Motor neuron (in vitro differentiated cells): ENCODE measurements at regions not wholly inside any gene's neighbourhood (a gene's known extent, or its start where the extent isn't known, plus 50 kb on each side); places are given as distances from the start of the nearest gene placed in this dataset.

Experiments
- ATAC-seq, 8 experiments: fragments of 200-7000 bp; cut with Tn5 transposase; replicated peaks in 6 of 8; 2 replicates each; pipeline ENCODE4 v1.8.0; 2021; ENCODE audit warnings: mild to moderate bottlenecking in 8 of 8, moderate library complexity in 8 of 8
- H3K27ac ChIP-seq, 2 donors: fragments of 250-450 bp; sonication (Bioruptor Pico); 2 replicates each; pipeline ENCODE4 v1.9.0; 2021; ENCODE audit warnings: antibody characterized with exemption in 2 of 2, mild to moderate bottlenecking in 2 of 2, moderate library complexity in 1 of 2
- H3K4me1 ChIP-seq, 2 donors: fragments of 250-450 bp; sonication (Bioruptor Pico); replicated peaks in 1 of 2; 2 replicates each; pipeline ENCODE4 v1.6.1; 2021; ENCODE audit warnings: antibody characterized with exemption in 2 of 2, mild to moderate bottlenecking in 2 of 2, moderate library complexity in 1 of 2
- H3K4me3 ChIP-seq, 5 donors: fragments of 250-450 bp; sonication (Bioruptor Pico); 2 replicates each; pipeline ENCODE4 v1.9.0; 2021; ENCODE audit warnings: antibody characterized with exemption in 5 of 5, mild to moderate bottlenecking in 5 of 5, moderate library complexity in 4 of 5
- WGBS, 10 experiments: fragments of 450-650 bp; shearing (Covaris generic); methylation state at CpG; one replicate each; pipeline ENCODE4 v1.0.0; 2022; 5-methylcytosine and 5-hydroxymethylcytosine counted together
- in situ Hi-C, 9 experiments: fragments of 400-800 bp; cut with MboI; loops; one replicate each; pipeline ENCODE4 v1.15.0; 2021; ENCODE audit warnings: low sequenced_read_pairs in 9 of 9, low pct_unique_long_range_greater_than_20kb in 2 of 9; ENCODE audit not compliant: unreplicated experiment in 9 of 9

DNA sequence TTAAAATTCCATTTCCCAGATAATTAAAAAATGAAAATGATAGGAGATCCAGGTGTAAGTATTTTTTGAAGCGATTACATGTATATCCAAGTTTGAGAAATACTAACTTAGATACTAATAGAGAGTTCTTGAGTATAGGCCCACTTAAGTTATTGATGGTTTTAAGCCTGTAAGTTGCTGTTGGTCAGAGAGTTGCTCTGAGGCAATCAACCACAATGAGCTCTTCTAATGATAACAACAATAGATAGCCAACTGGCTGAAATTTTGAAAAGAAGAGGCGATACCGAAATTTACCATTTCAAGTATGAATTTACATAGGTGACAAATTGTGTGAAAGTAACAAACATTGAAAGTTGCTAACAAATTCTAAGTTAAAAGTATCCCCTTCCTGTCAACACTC lies 209.5 kb downstream of the MANEA start:
- in situ Hi-C loops = no loop called here
- 24 to 100% (median 93%) methylated on average over 1 to 3 of the region's 3 CpGs; no CpG with 5 or more reads in 1 of the 10 experiments for WGBS, 10 experiments

DNA sequence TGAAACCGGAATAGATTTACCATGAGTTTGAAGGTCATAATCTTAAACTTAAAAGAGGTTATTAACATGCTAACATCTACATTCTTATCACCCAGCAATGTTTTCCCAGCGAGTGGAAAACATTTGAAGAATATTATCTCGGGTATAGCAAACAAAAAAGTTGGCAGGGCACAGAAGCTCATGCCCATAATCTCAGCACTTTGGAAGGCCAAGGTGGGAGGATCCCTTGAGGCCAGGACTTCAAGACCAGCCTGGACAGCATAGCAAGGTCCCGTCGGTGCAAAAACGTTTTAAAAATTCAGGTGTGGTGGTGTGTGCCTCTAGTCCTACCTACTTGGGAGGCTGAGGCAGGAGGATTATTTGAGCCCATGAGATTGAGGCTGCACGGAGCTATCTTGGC lies 213.5 kb downstream of the MANEA start:
- Histone ChIP-seq H3K27ac (no peak overlapping the region), H3K4me1 (peaks cover 0 to 3% of the 10 kb centered on the region in 2 donors), H3K4me3 (no peak overlapping the region)
- 0 to 88% (median 76%) methylated on average over 1 to 6 of the region's 7 CpGs; no CpG with 5 or more reads in 2 of the 10 experiments for WGBS, 10 experiments
- ATAC-seq = no peak
- in situ Hi-C loops = no loop called here

More for the DNA sequence above, 209.5 kb downstream of the MANEA start:
- Histone ChIP-seq H3K4me1 (no peaks in the 10 kb centered on the region), H3K27ac (no peak overlapping the region), H3K4me3 (no peak overlapping the region)
- no peak for ATAC-seq

GRCh38 chr6:95794749-95795148 lies 217.4 kb downstream of the MANEA start:
- H3K4me3 ChIP-seq = no peak overlapping the region
- no peak overlapping the region for H3K27ac ChIP-seq
- peaks cover 0 to 3% of the 10 kb centered on the region in 2 donors for H3K4me1 ChIP-seq
- in situ Hi-C loops = no loop called here
- no peak for ATAC-seq

GRCh38 chr6:95795927-95796326 lies 218.6 kb downstream of the MANEA start:
- in situ Hi-C loops = no loop called here
- H3K4me1 ChIP-seq = peaks cover 0 to 3% of the 10 kb centered on the region in 2 donors
- H3K27ac ChIP-seq = no peak overlapping the region
- ATAC-seq = no peak
- H3K4me3 ChIP-seq = no peak overlapping the region

- no peak overlapping the region for H3K4me3 ChIP-seq
- ATAC-seq = no peak
- H3K4me1 ChIP-seq = peaks cover 0 to 3% of the 10 kb centered on the region in 2 donors
- 8 to 100% (median 97%) methylated on average over 1 to 2 of the region's 2 CpGs; no CpG with 5 or more reads in 2 of the 10 experiments for WGBS, 10 experiments
- H3K27ac ChIP-seq = no peak overlapping the region
- in situ Hi-C loops = no loop called here
These were observed 218.7 kb upstream of the FUT9 start for GRCh38 chr6:95797054-95797453.

- Histone ChIP-seq H3K27ac (no peak overlapping the region), H3K4me3 (no peak overlapping the region), H3K4me1 (no peaks in the 10 kb centered on the region)
- in situ Hi-C loops = no loop called here
- ATAC-seq = no peak
These were observed 212.8 kb upstream of the FUT9 start for GRCh38 chr6:95802978-95803377.

GRCh38 chr6:95803889-95804288 lies 211.9 kb upstream of the FUT9 start:
- no peak overlapping the region for H3K27ac ChIP-seq
- no peak overlapping the region for H3K4me3 ChIP-seq
- ATAC-seq = no peak
- in situ Hi-C loops = no loop called here
- no peaks in the 10 kb centered on the region for H3K4me1 ChIP-seq

DNA sequence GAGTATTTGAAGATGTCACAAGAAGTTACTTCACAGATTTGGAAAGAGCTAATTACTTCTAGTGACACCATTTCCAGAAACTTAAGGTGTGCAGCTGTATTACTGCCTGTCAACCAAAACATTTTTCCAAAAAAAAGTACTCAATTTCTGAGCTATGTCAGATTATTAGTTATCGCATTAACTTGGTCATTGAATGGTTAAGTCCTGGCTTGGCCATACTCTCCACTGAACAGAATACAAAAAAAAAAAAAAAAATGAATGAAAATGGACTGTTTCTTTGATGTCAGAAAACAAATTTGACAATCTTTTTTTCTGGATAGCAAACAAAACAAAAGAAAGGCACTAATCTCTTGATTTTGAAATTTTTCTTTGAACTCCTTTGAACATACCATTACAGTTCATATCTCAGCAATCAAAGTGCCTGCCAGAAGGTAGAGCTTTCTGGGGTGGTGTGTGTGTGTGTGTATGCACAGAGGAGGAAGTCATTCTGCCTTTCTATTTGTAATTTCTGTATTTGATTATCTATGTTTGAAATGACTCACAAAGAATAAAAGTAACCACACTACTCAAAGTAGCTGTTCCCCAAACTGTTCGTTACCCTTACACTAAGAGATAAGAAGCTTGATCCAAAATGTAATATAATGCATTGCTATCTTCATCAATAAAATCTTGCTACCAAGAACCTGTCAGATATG lies 210.8 kb upstream of the FUT9 start:
- in situ Hi-C loops = no loop called here
- 0 to 100% (median 78%) methylated on average over 1 to 2 of the region's 2 CpGs for WGBS, 10 experiments
- H3K4me3 ChIP-seq = no peak overlapping the region
- no peaks in the 10 kb centered on the region for H3K4me1 ChIP-seq
- H3K27ac ChIP-seq = no peak overlapping the region
- no peak for ATAC-seq

DNA sequence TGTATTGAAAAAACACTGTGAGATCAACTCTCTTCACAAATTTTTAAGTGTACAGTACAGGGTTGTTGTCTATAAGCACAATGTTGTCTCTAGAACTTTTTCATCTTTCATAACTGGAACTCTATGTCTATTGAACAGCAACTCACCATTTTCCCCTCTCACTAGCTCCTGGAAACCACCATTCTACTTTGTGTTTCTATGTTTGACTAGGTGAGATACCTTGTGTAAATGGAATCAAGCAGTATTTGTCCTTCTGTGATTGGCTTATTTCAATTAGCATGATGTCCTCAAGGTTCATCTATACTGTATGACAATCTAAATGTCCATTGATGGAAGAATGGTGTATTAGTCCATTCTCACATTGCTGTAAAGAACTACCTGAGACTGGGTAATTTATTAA lies 210.1 kb upstream of the FUT9 start:
- Histone ChIP-seq H3K4me3 (no peak overlapping the region), H3K27ac (no peak overlapping the region), H3K4me1 (no peaks in the 10 kb centered on the region)
- in situ Hi-C loops = no loop called here
- ATAC-seq = no peak

GRCh38 chr6:95815389-95816056 lies 200.3 kb upstream of the FUT9 start:
- H3K4me1 ChIP-seq = no peaks in the 10 kb centered on the region
- in situ Hi-C loops = no loop called here
- WGBS, 10 experiments = 0 to 96% (median 82%) methylated on average over 2 to 3 of the region's 3 CpGs; no CpG with 5 or more reads in 1 of the 10 experiments
- H3K27ac ChIP-seq = no peak overlapping the region
- no peak for ATAC-seq
- H3K4me3 ChIP-seq = no peak overlapping the region

- no peak for ATAC-seq
- no peak overlapping the region for H3K27ac ChIP-seq
- no peak overlapping the region for H3K4me3 ChIP-seq
- no peaks in the 10 kb centered on the region for H3K4me1 ChIP-seq
- in situ Hi-C loops = no loop called here
- 0 to 100% (median 82%) methylated on average over 1 to 4 of the region's 4 CpGs; no CpG with 5 or more reads in 2 of the 10 experiments for WGBS, 10 experiments
These were observed 196.3 kb upstream of the FUT9 start for GRCh38 chr6:95819461-95819860.

GRCh38 chr6:95819939-95820338 lies 195.8 kb upstream of the FUT9 start:
- ATAC-seq = no peak
- in situ Hi-C loops = no loop called here
- Histone ChIP-seq H3K4me1 (no peaks in the 10 kb centered on the region), H3K27ac (no peak overlapping the region), H3K4me3 (no peak overlapping the region)
- 88 to 100% (median 95%) methylated on average over 1 to 2 of the region's 2 CpGs; no CpG with 5 or more reads in 6 of the 10 experiments for WGBS, 10 experiments

- H3K27ac ChIP-seq = peak overlapping the region in 1 of 2 donors; percentile 70
- H3K4me3 ChIP-seq = no peak overlapping the region
- peaks cover 2 to 13% of the 10 kb centered on the region in 2 donors for H3K4me1 ChIP-seq
- 0 to 90% (median 49%) methylated on average over 1 to 3 of the region's 3 CpGs; no CpG with 5 or more reads in 1 of the 10 experiments for WGBS, 10 experiments
- peak in 4 of 8 experiments; percentile 35 to 92 (median 54) for ATAC-seq
- in situ Hi-C loops = no loop called here
These were observed 184.8 kb upstream of the FUT9 start for GRCh38 chr6:95830859-95831557.

DNA sequence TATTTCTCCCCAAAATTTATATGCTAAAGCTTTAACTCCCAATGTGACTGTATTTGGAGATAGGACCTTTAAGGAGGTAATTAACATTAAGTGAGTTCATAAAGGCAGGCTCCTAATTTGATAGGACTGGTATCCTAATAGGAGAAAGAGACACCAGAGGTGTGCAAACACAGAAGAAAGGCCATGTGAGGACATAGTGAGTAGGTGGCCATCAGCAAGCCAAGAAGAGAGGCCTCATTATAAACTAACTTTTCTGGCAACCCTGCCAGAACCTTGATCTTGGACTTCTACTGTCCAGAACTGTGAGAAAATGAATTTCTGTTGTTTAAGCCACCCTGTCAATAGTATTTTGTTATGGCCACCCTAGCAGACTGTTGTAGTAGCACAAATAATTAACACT lies 177.9 kb upstream of the FUT9 start:
- H3K4me3 ChIP-seq = no peak overlapping the region
- in situ Hi-C loops = no loop called here
- no peak overlapping the region for H3K27ac ChIP-seq
- ATAC-seq = no peak
- no peaks in the 10 kb centered on the region for H3K4me1 ChIP-seq
